ENCODE measurements at regions not wholly inside any gene's neighbourhood (a gene's known extent, or its start where the extent isn't known, plus 50 kb on each side); places are given as distances from the start of the nearest gene placed in this dataset.

GRCh38 chr21:16205527-16205926 is 475.7 kb downstream of the USP25 start:
- H3K4me3 Mint-ChIP-seq: no peak overlapping the region
- ATAC-seq (replicated peaks in 1 of 4): no peak
- Histone ChIP-seq H3K27me3 (replicated peaks in 1 of 2; ENCODE audit: control insufficient read depth in 2 of 2, extremely low read depth in 1 of 2, insufficient read depth in 2 of 2, low read length in 1 of 2) (no peaks in the 10 kb centered on the region), H3K4me3 (ENCODE audit: control insufficient read depth in 1 of 2, extremely low read depth in 1 of 2, low read length in 1 of 2) (no peak overlapping the region), H3K4me1 (ENCODE audit: control insufficient read depth in 1 of 2, extremely low read depth in 1 of 2, insufficient read depth in 2 of 2, low read length in 2 of 2) (no peaks in the 10 kb centered on the region), H3K9me3 (no peaks in the 10 kb centered on the region), H3K36me3 (ENCODE audit: control insufficient read depth in 2 of 2, extremely low read depth in 1 of 2, insufficient read depth in 1 of 2, low read length in 1 of 2) (no peaks in the 10 kb centered on the region), H3K27ac (ENCODE audit: low read length) (no peak overlapping the region)
- 57% methylated on average over 3 of the region's 3 CpGs for WGBS (ENCODE audit: insufficient coverage)
- peaks cover 0 to 5% of the 10 kb centered on the region in 2 donors for H3K27me3 Mint-ChIP-seq
- H3K4me1 Mint-ChIP-seq: no peaks in the 10 kb centered on the region
- no peaks in the 10 kb centered on the region for H3K36me3 Mint-ChIP-seq
- ChIA-PET CTCF (no interaction called here), POLR2A (no interaction called here)
- no peak overlapping the region for H3K27ac Mint-ChIP-seq
- no peaks in the 10 kb centered on the region for H3K9me3 Mint-ChIP-seq
- DNase-seq: no peak

GRCh38 chr21:16211339-16212303 is 481.8 kb downstream of the USP25 start:
- CTCF ChIA-PET: no interaction called here

GRCh38 chr21:16213518-16213917 is 483.7 kb downstream of the USP25 start:
- H3K36me3 Mint-ChIP-seq: no peaks in the 10 kb centered on the region
- H3K27ac Mint-ChIP-seq: no peak overlapping the region
- H3K9me3 Mint-ChIP-seq: no peaks in the 10 kb centered on the region
- no peak for ATAC-seq (replicated peaks in 1 of 4)
- Histone ChIP-seq H3K4me1 (ENCODE audit: control insufficient read depth in 1 of 2, extremely low read depth in 1 of 2, insufficient read depth in 2 of 2, low read length in 2 of 2) (no peaks in the 10 kb centered on the region), H3K4me3 (ENCODE audit: control insufficient read depth in 1 of 2, extremely low read depth in 1 of 2, low read length in 1 of 2) (no peak overlapping the region), H3K9me3 (no peaks in the 10 kb centered on the region), H3K27ac (ENCODE audit: low read length) (no peak overlapping the region), H3K27me3 (replicated peaks in 1 of 2; ENCODE audit: control insufficient read depth in 2 of 2, extremely low read depth in 1 of 2, insufficient read depth in 2 of 2, low read length in 1 of 2) (no peaks in the 10 kb centered on the region), H3K36me3 (ENCODE audit: control insufficient read depth in 2 of 2, extremely low read depth in 1 of 2, insufficient read depth in 1 of 2, low read length in 1 of 2) (no peaks in the 10 kb centered on the region)
- WGBS (ENCODE audit: insufficient coverage): no CpG with 5 or more reads among the region's 3 CpGs
- no peaks in the 10 kb centered on the region for H3K27me3 Mint-ChIP-seq
- POLR2A ChIA-PET: no interaction called here
- CTCF ChIA-PET: no interaction called here
- no peak overlapping the region for H3K4me3 Mint-ChIP-seq
- DNase-seq: no peak
- H3K4me1 Mint-ChIP-seq: no peaks in the 10 kb centered on the region

More at GRCh38 chr21:16211339-16212303, 481.8 kb downstream of the USP25 start:
- Mint-ChIP-seq H3K36me3 (no peaks in the 10 kb centered on the region), H3K27ac (no peak overlapping the region), H3K9me3 (no peaks in the 10 kb centered on the region), H3K4me1 (no peaks in the 10 kb centered on the region), H3K4me3 (no peak overlapping the region), H3K27me3 (no peaks in the 10 kb centered on the region)
- Histone ChIP-seq H3K4me3 (ENCODE audit: control insufficient read depth in 1 of 2, extremely low read depth in 1 of 2, low read length in 1 of 2) (no peak overlapping the region), H3K27ac (ENCODE audit: low read length) (no peak overlapping the region), H3K9me3 (no peaks in the 10 kb centered on the region), H3K27me3 (replicated peaks in 1 of 2; ENCODE audit: control insufficient read depth in 2 of 2, extremely low read depth in 1 of 2, insufficient read depth in 2 of 2, low read length in 1 of 2) (no peaks in the 10 kb centered on the region), H3K4me1 (ENCODE audit: control insufficient read depth in 1 of 2, extremely low read depth in 1 of 2, insufficient read depth in 2 of 2, low read length in 2 of 2) (no peaks in the 10 kb centered on the region), H3K36me3 (ENCODE audit: control insufficient read depth in 2 of 2, extremely low read depth in 1 of 2, insufficient read depth in 1 of 2, low read length in 1 of 2) (no peaks in the 10 kb centered on the region)
- no peak for DNase-seq
- POLR2A ChIA-PET: no interaction called here
- 54% methylated on average over 4 of the region's 7 CpGs for WGBS (ENCODE audit: insufficient coverage)
- no peak for ATAC-seq (replicated peaks in 1 of 4)

- H3K27me3 ChIP-seq (replicated peaks in 1 of 2; ENCODE audit: control insufficient read depth in 2 of 2, extremely low read depth in 1 of 2, insufficient read depth in 2 of 2, low read length in 1 of 2): no peaks in the 10 kb centered on the region
- H3K4me3 Mint-ChIP-seq: no peak overlapping the region
- no peaks in the 10 kb centered on the region for H3K9me3 ChIP-seq
- ChIA-PET CTCF (no interaction called here), POLR2A (no interaction called here)
- H3K36me3 ChIP-seq (ENCODE audit: control insufficient read depth in 2 of 2, extremely low read depth in 1 of 2, insufficient read depth in 1 of 2, low read length in 1 of 2): no peaks in the 10 kb centered on the region
- no peaks in the 10 kb centered on the region for H3K36me3 Mint-ChIP-seq
- no peaks in the 10 kb centered on the region for H3K4me1 Mint-ChIP-seq
- no peak for DNase-seq
- H3K27ac Mint-ChIP-seq: no peak overlapping the region
- no peaks in the 10 kb centered on the region for H3K9me3 Mint-ChIP-seq
- no peaks in the 10 kb centered on the region for H3K27me3 Mint-ChIP-seq
- H3K4me3 ChIP-seq (ENCODE audit: control insufficient read depth in 1 of 2, extremely low read depth in 1 of 2, low read length in 1 of 2): no peak overlapping the region
- no CpG with 5 or more reads among the region's 2 CpGs for WGBS (ENCODE audit: insufficient coverage)
- no peaks in the 10 kb centered on the region for H3K4me1 ChIP-seq (ENCODE audit: control insufficient read depth in 1 of 2, extremely low read depth in 1 of 2, insufficient read depth in 2 of 2, low read length in 2 of 2)
- ATAC-seq (replicated peaks in 1 of 4): no peak
- H3K27ac ChIP-seq (ENCODE audit: low read length): no peak overlapping the region
Measured at GRCh38 chr21:16215193-16215592, 485.4 kb downstream of the USP25 start.

GRCh38 chr21:16215663-16216183 is 485.9 kb downstream of the USP25 start:
- H3K27me3 Mint-ChIP-seq: no peaks in the 10 kb centered on the region
- no peak overlapping the region for H3K4me3 Mint-ChIP-seq
- no peak for ATAC-seq (replicated peaks in 1 of 4)

GRCh38 chr21:16216288-16216962 is 486.6 kb downstream of the USP25 start:
- H3K27ac Mint-ChIP-seq: no peak overlapping the region
- no peaks in the 10 kb centered on the region for H3K9me3 ChIP-seq
- H3K27me3 Mint-ChIP-seq: no peaks in the 10 kb centered on the region
- no peaks in the 10 kb centered on the region for H3K4me1 Mint-ChIP-seq
- no peak overlapping the region for H3K4me3 ChIP-seq (ENCODE audit: control insufficient read depth in 1 of 2, extremely low read depth in 1 of 2, low read length in 1 of 2)
- H3K36me3 Mint-ChIP-seq: no peaks in the 10 kb centered on the region
- POLR2A ChIA-PET: no interaction called here
- ATAC-seq (replicated peaks in 1 of 4) (no peak), DNase-seq (no peak)
- no peaks in the 10 kb centered on the region for H3K36me3 ChIP-seq (ENCODE audit: control insufficient read depth in 2 of 2, extremely low read depth in 1 of 2, insufficient read depth in 1 of 2, low read length in 1 of 2)
- WGBS (ENCODE audit: insufficient coverage): no CpG with 5 or more reads among the region's 3 CpGs
- no peak overlapping the region for H3K4me3 Mint-ChIP-seq
- CTCF ChIA-PET: interaction anchor here in 1 of 2 donors (0.6 kb wide), 1 partner anchor 152 kb away, joined by 4 read pairs; no protein-coding TSS in a partner anchor
- H3K27me3 ChIP-seq (replicated peaks in 1 of 2; ENCODE audit: control insufficient read depth in 2 of 2, extremely low read depth in 1 of 2, insufficient read depth in 2 of 2, low read length in 1 of 2): no peaks in the 10 kb centered on the region
- no peaks in the 10 kb centered on the region for H3K4me1 ChIP-seq (ENCODE audit: control insufficient read depth in 1 of 2, extremely low read depth in 1 of 2, insufficient read depth in 2 of 2, low read length in 2 of 2)
- no peaks in the 10 kb centered on the region for H3K9me3 Mint-ChIP-seq
- H3K27ac ChIP-seq (ENCODE audit: low read length): no peak overlapping the region

More at GRCh38 chr21:16215663-16216183, 485.9 kb downstream of the USP25 start:
- ChIA-PET POLR2A (no interaction called here), CTCF (no interaction called here)
- Mint-ChIP-seq H3K36me3 (no peaks in the 10 kb centered on the region), H3K4me1 (no peaks in the 10 kb centered on the region), H3K27ac (no peak overlapping the region), H3K9me3 (no peaks in the 10 kb centered on the region)
- WGBS (ENCODE audit: insufficient coverage): no CpG with 5 or more reads among the region's 2 CpGs
- Histone ChIP-seq H3K27ac (ENCODE audit: low read length) (no peak overlapping the region), H3K4me1 (ENCODE audit: control insufficient read depth in 1 of 2, extremely low read depth in 1 of 2, insufficient read depth in 2 of 2, low read length in 2 of 2) (no peaks in the 10 kb centered on the region), H3K36me3 (ENCODE audit: control insufficient read depth in 2 of 2, extremely low read depth in 1 of 2, insufficient read depth in 1 of 2, low read length in 1 of 2) (no peaks in the 10 kb centered on the region), H3K4me3 (ENCODE audit: control insufficient read depth in 1 of 2, extremely low read depth in 1 of 2, low read length in 1 of 2) (no peak overlapping the region), H3K9me3 (no peaks in the 10 kb centered on the region), H3K27me3 (replicated peaks in 1 of 2; ENCODE audit: control insufficient read depth in 2 of 2, extremely low read depth in 1 of 2, insufficient read depth in 2 of 2, low read length in 1 of 2) (no peaks in the 10 kb centered on the region)
- DNase-seq: no peak

Data from T-cell (primary cell).